Lower lobe of right lung (tissue), 2 donors: ENCODE measurements at regions not wholly inside any gene's neighbourhood (a gene's known extent, or its start where the extent isn't known, plus 50 kb on each side); places are given as distances from the start of the nearest gene placed in this dataset.

ENCODE experiments used
- ATAC-seq, 2 donors: fragments of 200-7000 bp; cut with Tn5 transposase; one replicate each; pipeline ENCODE4 v1.9.1; 2020 to 2022; ENCODE audit warnings: mild to moderate bottlenecking in 2 of 2, moderate library complexity in 2 of 2
- DNase-seq: peaks from one replicate; pipeline ENCODE4 v3.0.0-alpha.2; 2020
- H3K27ac ChIP-seq: fragments of 200-600 bp; one replicate; pipeline ENCODE4 v1.8.0; 2022
- H3K27me3 ChIP-seq: fragments of 200-600 bp; one replicate; pipeline ENCODE4 v1.8.0; 2022; ENCODE audit warnings: low read depth
- H3K36me3 ChIP-seq: fragments of 200-600 bp; one replicate; pipeline ENCODE4 v1.8.0; 2022; ENCODE audit warnings: mild to moderate bottlenecking
- H3K4me1 ChIP-seq: fragments of 200-600 bp; one replicate; pipeline ENCODE4 v1.8.0; 2022
- H3K4me3 ChIP-seq: fragments of 200-600 bp; one replicate; pipeline ENCODE4 v1.8.0; 2022; ENCODE audit warnings: mild to moderate bottlenecking
- H3K9me3 ChIP-seq: fragments of 200-600 bp; one replicate; pipeline ENCODE4 v1.8.0; 2022
- intact Hi-C: fragments of 100-400 bp; cut with DNase I; formaldehyde crosslinking; loops from one replicate; pipeline ENCODE4 v1.11.0; 2022
- TF ChIP-seq, protein P1 (sequence below): fragments of 200-600 bp; IDR thresholded peaks from one replicate; pipeline ENCODE4 v1.8.0; 2022; ENCODE audit warnings: antibody characterized with exemption, mild to moderate bottlenecking
- donor health status: DM: no; HTN: yes; CAD: no; lungs with severe emphysema.

GRCh38 chr1:177864538-177865305, 105.1 kb downstream of the SEC16B start:
- TF ChIP-seq, protein P1, sequence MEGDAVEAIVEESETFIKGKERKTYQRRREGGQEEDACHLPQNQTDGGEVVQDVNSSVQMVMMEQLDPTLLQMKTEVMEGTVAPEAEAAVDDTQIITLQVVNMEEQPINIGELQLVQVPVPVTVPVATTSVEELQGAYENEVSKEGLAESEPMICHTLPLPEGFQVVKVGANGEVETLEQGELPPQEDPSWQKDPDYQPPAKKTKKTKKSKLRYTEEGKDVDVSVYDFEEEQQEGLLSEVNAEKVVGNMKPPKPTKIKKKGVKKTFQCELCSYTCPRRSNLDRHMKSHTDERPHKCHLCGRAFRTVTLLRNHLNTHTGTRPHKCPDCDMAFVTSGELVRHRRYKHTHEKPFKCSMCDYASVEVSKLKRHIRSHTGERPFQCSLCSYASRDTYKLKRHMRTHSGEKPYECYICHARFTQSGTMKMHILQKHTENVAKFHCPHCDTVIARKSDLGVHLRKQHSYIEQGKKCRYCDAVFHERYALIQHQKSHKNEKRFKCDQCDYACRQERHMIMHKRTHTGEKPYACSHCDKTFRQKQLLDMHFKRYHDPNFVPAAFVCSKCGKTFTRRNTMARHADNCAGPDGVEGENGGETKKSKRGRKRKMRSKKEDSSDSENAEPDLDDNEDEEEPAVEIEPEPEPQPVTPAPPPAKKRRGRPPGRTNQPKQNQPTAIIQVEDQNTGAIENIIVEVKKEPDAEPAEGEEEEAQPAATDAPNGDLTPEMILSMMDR = no peak
- Histone ChIP-seq H3K4me1 (no peaks in the 10 kb centered on the region), H3K36me3 (no peaks in the 10 kb centered on the region), H3K27ac (no peak overlapping the region), H3K9me3 (no peaks in the 10 kb centered on the region), H3K4me3 (no peak overlapping the region), H3K27me3 (no peaks in the 10 kb centered on the region)
- DNase-seq = no peak
- intact Hi-C loops = no loop called here
- no peak for ATAC-seq

- Histone ChIP-seq H3K4me1 (no peaks in the 10 kb centered on the region), H3K9me3 (no peaks in the 10 kb centered on the region), H3K27ac (no peak overlapping the region), H3K27me3 (no peaks in the 10 kb centered on the region), H3K36me3 (no peaks in the 10 kb centered on the region), H3K4me3 (no peak overlapping the region)
- TF ChIP-seq, protein P1 = no peak
- ATAC-seq (no peak), DNase-seq (no peak)
- intact Hi-C loops = no loop called here
Observed at GRCh38 chr1:177863796-177864195, 106.1 kb downstream of the SEC16B start.

GRCh38 chr1:177862916-177863315, 106.9 kb downstream of the SEC16B start:
- intact Hi-C loops = no loop called here
- H3K27me3 ChIP-seq = no peaks in the 10 kb centered on the region
- H3K27ac ChIP-seq = no peak overlapping the region
- H3K4me1 ChIP-seq = no peaks in the 10 kb centered on the region
- DNase-seq = no peak
- no peak overlapping the region for H3K4me3 ChIP-seq
- H3K36me3 ChIP-seq = no peaks in the 10 kb centered on the region
- ATAC-seq = no peak
- H3K9me3 ChIP-seq = no peaks in the 10 kb centered on the region
- TF ChIP-seq, protein P1 = no peak

GRCh38 chr1:177859572-177859971, 110.3 kb downstream of the SEC16B start:
- Histone ChIP-seq H3K4me3 (no peak overlapping the region), H3K36me3 (no peaks in the 10 kb centered on the region), H3K27ac (no peak overlapping the region), H3K9me3 (no peaks in the 10 kb centered on the region), H3K27me3 (no peaks in the 10 kb centered on the region), H3K4me1 (no peaks in the 10 kb centered on the region)
- DNase-seq = no peak
- TF ChIP-seq, protein P1 = no peak
- intact Hi-C loops = no loop called here
- no peak for ATAC-seq

GRCh38 chr1:177858332-177858821, 111.5 kb downstream of the SEC16B start:
- TF ChIP-seq, protein P1 = no peak
- intact Hi-C loops = no loop called here
- no peaks in the 10 kb centered on the region for H3K27me3 ChIP-seq
- no peak overlapping the region for H3K4me3 ChIP-seq
- no peaks in the 10 kb centered on the region for H3K36me3 ChIP-seq
- H3K27ac ChIP-seq = no peak overlapping the region
- no peak for ATAC-seq
- H3K4me1 ChIP-seq = no peaks in the 10 kb centered on the region
- H3K9me3 ChIP-seq = no peaks in the 10 kb centered on the region
- DNase-seq = no peak
